GM12875 (cell line): ENCODE measurements at regions not wholly inside any gene's neighbourhood (a gene's known extent, or its start where the extent isn't known, plus 50 kb on each side); places are given as distances from the start of the nearest gene placed in this dataset.
"Not testable (repeated sequence)": the region's sequence is repeated elsewhere in the genome, so short reads cannot be mapped to it uniquely, and the experiment has no call there.

Source experiments
- H3K4me3 ChIP-seq: one replicate; pipeline ENCODE4 v1.5.1; 2011; ENCODE audit warnings: low read depth, low read length, control low read depth
- CTCF ChIP-seq: IDR thresholded peaks from 2 replicates; pipeline ENCODE4 v1.5.1; 2011; ENCODE audit warnings: low read depth, mild to moderate bottlenecking, control low read depth, inconsistent platforms, low read length, moderate library complexity, borderline replicate concordance; ENCODE audit not compliant: insufficient read depth

GRCh38 chr11:134591338-134591737, 179.3 kb upstream of the B3GAT1 start:
- TF ChIP-seq CTCF = no peak
- H3K4me3 ChIP-seq = no peak overlapping the region

GRCh38 chr11:134589129-134589528, 177.1 kb upstream of the B3GAT1 start:
- H3K4me3 ChIP-seq = no peak overlapping the region
- TF ChIP-seq CTCF = no peak

- H3K4me3 ChIP-seq = not testable (repeated sequence)
Observed at GRCh38 chr11:134588460-134589110, 176.5 kb upstream of the B3GAT1 start.

- no peak for TF ChIP-seq CTCF
- H3K4me3 ChIP-seq = no peak overlapping the region
Observed at GRCh38 chr11:134587345-134587744, 175.3 kb upstream of the B3GAT1 start.

GRCh38 chr11:134586726-134587125, 174.7 kb upstream of the B3GAT1 start:
- no peak overlapping the region for H3K4me3 ChIP-seq
- TF ChIP-seq CTCF = no peak

- no peak overlapping the region for H3K4me3 ChIP-seq
- TF ChIP-seq CTCF = no peak
Observed at GRCh38 chr11:134585666-134586610, 173.9 kb upstream of the B3GAT1 start.

GRCh38 chr11:134584706-134585445, 172.8 kb upstream of the B3GAT1 start:
- no peak overlapping the region for H3K4me3 ChIP-seq
- TF ChIP-seq CTCF = no peak
